GM21737 (cell line): ENCODE measurements at regions not wholly inside any gene's neighbourhood (a gene's known extent, or its start where the extent isn't known, plus 50 kb on each side); places are given as distances from the start of the nearest gene placed in this dataset.

Experiments used
- ATAC-seq: cut with Tn5 transposase; IDR thresholded peaks from one replicate; pipeline ENCODE4 v1.9.1; 2021; ENCODE audit warnings: mild to moderate bottlenecking, moderate library complexity; ENCODE audit not compliant: unreplicated experiment

GRCh38 chr4:19803406-19803805, 448.3 kb upstream of the SLIT2 start:
- ATAC-seq, result no peak

GRCh38 chr4:19793831-19794230, 457.9 kb upstream of the SLIT2 start:
- ATAC-seq, result no peak

GRCh38 chr4:19791422-19792123, 460.1 kb upstream of the SLIT2 start:
- no peak for ATAC-seq

- ATAC-seq, result no peak
Observed at GRCh38 chr4:19786616-19787015, 465.1 kb upstream of the SLIT2 start.

- ATAC-seq, result no peak
Observed at GRCh38 chr4:19783667-19784223, 468.0 kb upstream of the SLIT2 start.

GRCh38 chr4:19780871-19781270, 470.8 kb upstream of the SLIT2 start:
- no peak for ATAC-seq

- no peak for ATAC-seq
Observed at GRCh38 chr4:19776929-19777328, 474.8 kb upstream of the SLIT2 start.

- no peak for ATAC-seq
Observed at GRCh38 chr4:19776021-19776459, 475.7 kb upstream of the SLIT2 start.

GRCh38 chr4:19774690-19775256, 476.9 kb upstream of the SLIT2 start:
- no peak for ATAC-seq

GRCh38 chr4:19772581-19772980, 479.1 kb upstream of the SLIT2 start:
- no peak for ATAC-seq

- no peak for ATAC-seq
Observed at GRCh38 chr4:19756661-19757060, 495.0 kb upstream of the SLIT2 start.

- ATAC-seq, result no peak
Observed at GRCh38 chr4:19752599-19752998, 499.1 kb upstream of the SLIT2 start.

- ATAC-seq, result no peak
Observed at GRCh38 chr4:19748519-19749479, 502.9 kb upstream of the SLIT2 start.

GRCh38 chr4:19746377-19746776, 505.3 kb upstream of the SLIT2 start:
- no peak for ATAC-seq

GRCh38 chr4:19743115-19743638, 508.5 kb upstream of the SLIT2 start:
- ATAC-seq, result no peak

GRCh38 chr4:19739101-19739651, 512.5 kb upstream of the SLIT2 start:
- no peak for ATAC-seq

GRCh38 chr4:19736968-19737756, 514.5 kb upstream of the SLIT2 start:
- ATAC-seq, result no peak

GRCh38 chr4:19735012-19735411, 516.7 kb upstream of the SLIT2 start:
- ATAC-seq, result no peak

GRCh38 chr4:19729886-19730651, 521.6 kb upstream of the SLIT2 start:
- no peak for ATAC-seq
